ENCODE measurements at regions not wholly inside any gene's neighbourhood (a gene's known extent, or its start where the extent isn't known, plus 50 kb on each side); places are given as distances from the start of the nearest gene placed in this dataset.
A peak's percentile ranks its signal among the peaks of the same experiment; 100 is the strongest.

DNA sequence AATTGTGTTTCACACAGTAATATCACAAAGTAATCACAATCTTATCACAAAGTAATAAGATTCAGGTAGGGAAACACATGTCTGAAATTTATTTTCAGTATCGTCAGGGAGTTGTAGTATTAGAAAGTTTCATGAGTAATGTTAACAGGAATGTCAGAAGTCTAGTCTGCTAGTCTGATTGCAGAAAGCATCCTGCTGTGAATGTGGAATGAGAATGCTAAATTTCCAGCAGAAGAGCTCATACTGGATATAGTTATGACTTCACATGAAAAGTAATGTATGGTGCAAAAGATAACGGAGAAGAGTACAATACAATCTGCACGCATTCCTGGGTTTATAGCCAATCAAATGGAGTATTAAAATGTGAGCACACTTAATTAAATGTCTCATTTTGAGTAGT is 494.7 kb upstream of the SETBP1 start:
- DNase-seq (ENCODE audit: low spot score) (no peak), ATAC-seq (no peak)

DNA sequence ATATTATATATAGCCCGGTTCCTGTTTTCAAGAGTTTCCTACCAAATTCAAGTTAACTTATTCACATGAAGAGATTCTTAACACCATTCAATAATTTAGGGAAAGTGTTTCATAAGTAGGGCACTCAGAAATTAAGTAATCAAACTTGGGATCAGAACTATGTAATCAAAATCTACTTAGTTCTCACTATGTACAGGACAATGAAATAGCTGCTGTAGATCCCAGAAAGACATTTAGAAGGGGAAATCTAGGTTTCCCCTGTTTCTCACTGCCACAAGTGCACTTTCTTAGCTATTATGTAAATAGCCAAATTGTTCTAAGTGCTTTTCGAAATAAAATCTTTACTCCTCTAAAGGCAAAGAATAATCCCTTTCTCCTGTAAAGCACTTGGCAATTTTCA is 493.6 kb upstream of the SETBP1 start:
- no peak for ATAC-seq

DNA sequence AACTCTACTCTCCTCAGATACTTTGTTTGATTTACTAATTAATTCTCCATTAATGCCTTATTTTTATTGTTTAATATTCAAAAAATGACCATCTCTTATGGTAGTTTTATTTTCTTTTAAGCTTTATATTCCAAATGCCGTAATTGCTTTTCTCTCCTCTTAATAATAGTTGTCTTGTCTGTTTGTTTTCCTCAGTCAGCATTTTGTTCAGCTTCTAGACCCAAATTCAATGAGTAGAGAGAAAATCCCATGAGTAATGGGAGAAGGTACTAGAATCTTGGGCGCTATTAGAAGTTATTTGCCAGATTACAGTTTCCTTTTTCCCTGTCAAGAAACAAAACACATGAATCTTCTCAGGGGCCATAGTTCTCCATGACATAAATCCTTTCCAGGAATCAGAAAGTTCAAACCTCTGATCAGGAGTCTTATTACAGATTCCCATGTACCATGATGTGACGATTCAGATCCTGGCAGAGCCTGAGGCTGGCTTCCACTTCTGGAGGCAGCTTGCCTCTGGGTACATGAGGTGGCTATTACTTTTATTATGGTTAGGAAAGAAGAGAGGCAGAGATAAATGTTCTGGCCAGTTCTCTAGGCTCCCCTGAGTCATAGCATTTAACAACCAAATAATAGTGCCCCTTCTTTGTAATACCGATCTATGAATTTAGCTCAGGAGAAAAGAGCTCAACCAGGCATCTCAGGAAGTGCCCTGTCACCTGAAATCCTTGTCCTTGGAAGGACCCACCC is 485.1 kb upstream of the SETBP1 start:
- DNase-seq (ENCODE audit: low spot score) (no peak), ATAC-seq (no peak)

More for the DNA sequence above, 493.6 kb upstream of the SETBP1 start:
- no peak for DNase-seq (ENCODE audit: low spot score)

DNA sequence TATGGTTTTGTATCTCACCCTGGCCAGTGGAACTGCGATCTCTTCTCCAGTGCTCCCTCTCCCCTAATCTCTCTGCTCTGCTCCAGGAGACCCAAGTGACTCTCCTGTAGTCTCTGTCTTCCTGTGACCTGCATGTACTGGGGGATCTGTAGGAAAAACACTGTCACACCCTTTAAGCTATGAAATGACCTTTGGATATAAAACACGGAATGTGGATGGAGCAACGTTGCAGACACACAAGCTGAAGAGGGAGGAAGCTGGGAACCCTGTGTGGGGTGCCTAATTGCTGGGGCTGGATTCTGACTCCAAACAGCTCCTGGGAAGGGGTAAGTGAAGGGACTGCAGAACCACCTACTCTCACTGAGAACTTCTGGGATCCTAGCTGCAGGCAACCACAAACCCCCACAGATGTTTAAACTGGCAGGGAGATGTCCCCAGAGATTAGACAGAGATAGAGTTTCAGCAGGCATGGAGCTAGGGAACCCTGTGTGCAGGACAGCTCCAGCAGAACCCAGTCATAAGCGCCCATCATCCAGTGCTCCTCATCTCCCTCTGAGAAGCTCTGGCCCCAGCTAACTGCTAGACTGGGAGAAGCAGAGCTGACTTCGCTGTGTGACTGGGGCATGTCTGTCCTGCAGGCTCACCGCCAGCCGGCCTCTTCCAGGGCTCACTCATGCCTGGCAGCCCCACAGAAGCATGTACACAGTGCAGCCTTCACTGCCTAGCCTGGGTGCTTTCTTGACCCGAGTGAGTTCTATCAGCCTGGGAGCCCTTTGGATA is 482.7 kb upstream of the SETBP1 start:
- DNase-seq (ENCODE audit: low spot score) (no peak), ATAC-seq (no peak)

DNA sequence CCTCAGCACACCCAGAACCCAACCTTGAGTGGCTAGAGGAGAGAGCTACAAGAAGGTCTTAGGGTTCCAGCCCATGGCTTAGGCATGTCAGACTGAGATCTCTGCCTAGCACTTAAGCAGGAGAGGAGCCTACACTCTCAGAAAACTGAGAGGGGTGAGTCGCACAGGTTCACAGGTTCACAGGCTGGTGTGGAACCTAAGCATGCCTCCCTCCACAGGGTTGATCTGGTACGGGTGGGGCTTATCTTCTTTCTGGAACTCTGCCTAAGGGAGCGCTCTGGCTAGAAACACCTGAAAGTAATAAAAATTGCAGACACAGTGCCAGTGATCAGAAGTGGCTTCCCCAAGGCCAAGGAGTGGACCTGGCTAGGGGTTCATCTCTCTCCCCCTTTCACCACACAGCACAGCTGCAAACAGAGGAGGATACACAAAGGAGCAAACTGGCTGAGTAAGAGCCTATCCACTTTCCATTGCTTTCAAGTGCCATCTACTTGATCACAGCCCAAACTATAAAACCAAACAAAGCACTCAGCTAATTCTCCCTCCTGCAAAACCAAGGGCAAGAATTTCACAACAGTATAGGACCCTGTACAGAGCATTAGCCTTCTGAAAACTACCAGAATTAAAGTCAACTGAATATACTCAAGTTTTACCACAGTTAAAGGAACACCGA is 481.9 kb upstream of the SETBP1 start:
- no peak for DNase-seq (ENCODE audit: low spot score)
- no peak for ATAC-seq

DNA sequence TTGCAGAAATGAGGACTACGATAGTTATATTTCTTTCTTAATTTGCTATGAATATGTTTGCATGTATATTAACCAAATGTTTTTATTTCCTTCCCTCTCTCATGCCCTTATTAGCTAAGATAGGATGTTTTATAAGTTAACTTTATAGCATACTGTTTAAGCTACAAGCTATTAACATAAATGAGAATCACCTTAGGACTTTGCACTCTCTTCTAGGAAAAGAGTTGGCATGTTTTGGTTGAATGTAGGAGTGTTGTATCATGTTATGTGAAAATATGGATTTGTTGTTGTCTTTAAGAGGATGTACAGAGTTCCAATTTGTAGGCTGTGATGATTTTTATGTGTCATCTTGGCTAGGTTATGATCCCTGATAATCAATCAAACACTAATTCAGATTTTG is 467.4 kb upstream of the SETBP1 start:
- DNase-seq (ENCODE audit: low spot score) = no peak
- ATAC-seq = no peak

DNA sequence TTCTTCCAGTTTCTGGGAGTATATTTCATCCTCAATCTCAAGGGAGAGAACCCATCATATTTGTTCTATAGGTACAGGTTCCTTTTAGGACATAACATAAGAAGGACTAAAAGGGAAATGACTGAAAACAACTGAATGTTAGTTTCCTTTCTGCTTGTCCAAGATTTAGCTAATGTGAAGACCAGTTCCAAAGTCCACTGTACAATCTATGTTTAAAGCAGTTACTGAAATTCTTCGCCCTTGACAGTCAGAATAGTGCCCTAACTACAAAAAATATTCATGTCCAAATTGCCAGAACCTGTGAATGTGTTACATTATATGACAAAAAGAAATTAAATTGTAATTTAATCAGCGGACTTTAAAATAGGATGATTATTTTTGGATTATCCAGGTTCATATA is 466.3 kb upstream of the SETBP1 start:
- DNase-seq (ENCODE audit: low spot score) = no peak
- no peak for ATAC-seq

DNA sequence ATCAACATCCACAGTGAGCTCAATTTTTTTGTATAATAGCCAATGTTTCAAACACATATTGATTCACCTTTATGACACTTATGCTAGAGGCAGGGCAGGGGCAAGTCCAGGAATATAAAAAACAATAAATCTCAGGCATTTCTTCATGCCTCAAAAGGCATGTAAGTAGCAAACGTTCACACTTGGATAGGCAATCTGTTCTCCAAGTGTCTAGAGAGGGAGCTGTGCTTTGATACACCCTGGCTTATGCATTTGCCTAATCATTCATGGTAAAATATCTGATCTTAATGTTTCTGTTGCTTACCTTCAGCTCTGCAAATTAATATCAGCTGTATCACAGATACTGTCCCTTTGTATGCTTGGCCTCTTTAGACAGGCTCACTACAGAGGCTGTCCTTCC is 464.5 kb upstream of the SETBP1 start:
- no peak for DNase-seq (ENCODE audit: low spot score)
- ATAC-seq = no peak

DNA sequence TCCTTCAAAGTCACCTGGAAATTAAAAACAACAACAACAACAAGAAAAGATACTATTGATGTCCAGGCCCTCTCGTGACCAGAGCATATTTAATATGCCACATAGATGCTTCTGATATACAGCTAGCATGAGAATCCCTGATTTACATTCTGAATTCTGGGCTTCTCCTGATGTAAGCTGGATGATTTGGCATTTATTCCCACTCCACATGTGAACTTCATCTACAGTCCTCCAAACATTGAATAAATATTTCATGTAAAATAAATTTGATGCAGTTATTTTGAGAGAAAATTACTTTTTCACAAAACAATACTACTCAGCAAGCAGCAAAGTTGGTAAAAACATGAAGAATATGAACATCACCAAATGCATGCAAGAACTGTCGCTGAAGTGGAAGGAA is 453.2 kb upstream of the SETBP1 start:
- ATAC-seq (no peak), DNase-seq (ENCODE audit: low spot score) (no peak)

DNA sequence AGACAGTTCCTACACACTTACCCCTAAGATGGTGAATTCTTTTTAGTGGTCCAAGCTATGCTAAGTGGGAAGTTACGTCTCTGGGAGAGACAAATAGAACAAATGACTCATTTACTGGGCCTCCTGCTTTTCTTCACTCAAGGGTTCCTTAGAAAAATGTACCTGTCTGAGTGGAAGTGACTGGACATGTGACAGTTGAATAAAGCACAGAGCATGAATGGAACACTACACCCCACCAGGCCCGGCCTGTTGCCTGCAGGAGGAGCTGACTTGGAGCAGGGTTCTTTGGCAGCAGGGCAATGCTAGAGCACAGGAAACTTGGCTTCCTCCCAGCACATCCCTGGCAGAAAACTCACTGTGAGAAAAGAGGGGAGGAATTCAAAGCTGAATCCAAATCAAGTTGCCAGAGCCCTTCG is 451.0 kb upstream of the SETBP1 start:
- DNase-seq (ENCODE audit: low spot score) (peak; percentile 40), ATAC-seq (no peak)

DNA sequence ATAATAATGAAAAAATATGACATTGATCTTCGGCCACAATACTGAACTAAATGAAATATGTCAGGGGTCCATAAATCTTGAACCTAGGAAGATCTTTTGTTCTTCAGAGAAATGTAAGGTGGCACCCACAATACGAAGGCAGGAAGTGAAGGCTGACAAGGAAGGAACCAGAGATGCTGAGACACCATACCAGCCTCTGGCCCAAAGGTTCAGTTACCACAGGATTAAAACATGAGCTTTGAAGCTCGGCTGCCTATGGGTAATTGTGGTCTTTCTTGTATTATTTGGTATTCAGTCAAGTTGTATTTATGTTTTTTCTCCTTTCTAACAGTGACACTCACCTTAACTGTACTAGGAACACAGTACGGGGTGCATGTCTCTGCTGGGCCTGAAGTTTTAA is 448.8 kb upstream of the SETBP1 start:
- ATAC-seq = no peak
- no peak for DNase-seq (ENCODE audit: low spot score)

DNA sequence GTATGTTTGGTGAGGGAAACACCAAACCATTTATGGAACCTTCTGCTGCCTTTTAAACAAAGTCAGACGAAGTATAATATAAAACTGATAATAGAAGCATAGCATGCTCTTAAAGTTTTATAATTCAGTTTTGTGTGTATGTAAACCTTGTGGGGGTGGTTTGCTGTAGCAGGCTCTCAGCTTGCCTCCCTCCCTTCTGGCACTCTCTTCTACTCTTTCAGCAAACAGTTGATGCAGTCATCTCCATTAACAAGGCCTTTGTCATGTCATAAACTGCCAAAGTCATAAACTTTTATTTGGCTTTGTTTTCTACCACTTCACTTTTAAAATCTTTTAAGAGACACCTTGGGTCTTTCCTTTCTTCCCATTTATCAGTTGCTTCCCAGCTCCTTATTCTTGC is 448.2 kb upstream of the SETBP1 start:
- ATAC-seq = no peak

DNA sequence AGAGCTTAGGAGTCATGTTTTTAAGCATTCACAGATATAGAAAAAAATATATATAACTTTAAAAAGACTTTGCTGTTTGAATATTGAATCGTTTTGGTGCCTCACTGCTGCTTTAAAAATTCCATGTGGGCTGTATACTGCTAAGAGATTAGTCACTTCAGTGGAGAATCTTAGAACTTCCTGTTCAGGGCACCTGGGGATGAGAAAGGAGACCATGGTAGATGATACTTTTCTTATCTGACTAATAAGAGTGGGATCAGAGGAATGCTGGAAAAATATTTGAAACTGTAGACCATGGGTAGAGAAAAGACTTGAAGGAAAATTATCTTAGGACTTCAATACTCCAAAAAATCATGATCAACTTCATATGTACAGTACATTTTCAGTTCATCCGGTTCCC is 442.2 kb upstream of the SETBP1 start:
- no peak for DNase-seq (ENCODE audit: low spot score)
- no peak for ATAC-seq

More for the DNA sequence above, 448.2 kb upstream of the SETBP1 start:
- no peak for DNase-seq (ENCODE audit: low spot score)

DNA sequence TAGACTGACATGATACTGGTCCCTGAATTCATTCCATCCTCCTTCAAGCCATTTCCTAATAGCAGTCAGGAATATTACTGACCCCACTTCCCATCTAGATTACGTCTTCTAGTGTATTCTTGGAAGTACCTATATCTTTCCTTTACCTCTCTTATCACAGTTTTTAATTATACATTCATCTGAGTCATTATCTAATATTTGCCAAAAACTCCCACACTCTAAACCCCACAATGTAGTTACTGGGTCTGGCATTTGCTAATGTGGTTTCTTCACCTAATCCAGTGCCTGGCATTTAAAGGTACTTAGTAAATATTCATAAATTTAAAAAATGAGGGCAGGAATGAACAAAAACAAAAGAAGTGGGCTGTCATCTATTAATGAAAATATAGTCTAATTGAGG is 441.8 kb upstream of the SETBP1 start:
- no peak for ATAC-seq
- DNase-seq (ENCODE audit: low spot score) = no peak

DNA sequence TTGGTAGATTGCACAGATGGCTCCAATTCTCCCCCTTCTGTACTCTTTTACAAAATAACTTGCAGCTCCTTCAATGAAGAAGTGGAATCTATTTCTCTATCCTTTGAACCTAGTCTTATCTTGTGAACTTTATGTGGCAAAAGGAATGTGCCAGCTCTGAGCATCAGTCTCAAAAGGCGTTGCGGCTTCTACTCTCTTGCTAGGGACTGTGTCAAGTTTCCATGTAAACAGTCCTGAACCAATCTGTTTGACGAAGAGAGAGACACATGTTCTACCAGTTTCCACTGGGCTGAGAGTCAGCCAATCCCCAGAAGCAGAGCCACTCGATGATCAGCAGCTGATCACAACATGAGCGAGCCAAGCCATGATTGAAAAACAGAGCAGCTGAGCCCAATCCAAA is 439.7 kb upstream of the SETBP1 start:
- DNase-seq (ENCODE audit: low spot score) = no peak
- ATAC-seq = no peak

DNA sequence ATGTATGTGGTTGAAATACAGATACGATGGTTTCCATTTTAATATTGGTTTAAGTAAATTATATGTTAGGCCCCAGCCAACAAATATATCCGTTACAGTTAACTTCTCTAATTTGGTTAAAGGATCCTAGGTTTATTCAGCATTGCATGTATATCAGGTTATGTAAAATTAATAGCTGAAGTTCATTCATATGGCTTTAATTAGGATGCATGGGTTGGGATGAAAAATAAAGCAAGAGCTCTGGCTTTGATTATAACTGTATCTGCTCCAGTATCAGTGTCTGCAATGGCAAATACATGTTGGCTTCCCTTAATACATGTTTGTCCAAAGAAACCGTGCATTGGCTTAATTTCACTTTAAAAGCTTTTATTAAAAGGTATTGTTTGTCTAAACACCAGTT is 435.7 kb upstream of the SETBP1 start:
- DNase-seq (ENCODE audit: low spot score) = no peak
- ATAC-seq = no peak

DNA sequence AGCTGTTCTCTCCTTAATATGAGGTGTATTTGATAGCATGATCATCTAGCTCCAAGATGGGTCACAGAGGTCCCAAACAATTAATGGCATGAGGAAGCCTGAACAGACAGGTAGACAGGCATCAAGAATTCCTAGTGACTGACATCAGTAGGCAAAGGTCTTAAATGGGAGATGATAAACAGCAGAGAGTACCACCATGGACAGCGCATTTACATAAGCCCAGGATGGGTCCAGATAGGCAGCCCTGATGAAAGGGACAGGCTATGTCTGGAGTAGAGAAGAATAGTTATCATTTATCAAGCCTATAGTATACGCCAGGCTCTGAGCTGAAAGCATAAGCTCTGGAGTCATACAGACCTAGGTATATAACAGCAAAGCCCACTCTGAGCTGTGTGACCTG is 434.7 kb upstream of the SETBP1 start:
- DNase-seq (ENCODE audit: low spot score) (no peak), ATAC-seq (no peak)

DNA sequence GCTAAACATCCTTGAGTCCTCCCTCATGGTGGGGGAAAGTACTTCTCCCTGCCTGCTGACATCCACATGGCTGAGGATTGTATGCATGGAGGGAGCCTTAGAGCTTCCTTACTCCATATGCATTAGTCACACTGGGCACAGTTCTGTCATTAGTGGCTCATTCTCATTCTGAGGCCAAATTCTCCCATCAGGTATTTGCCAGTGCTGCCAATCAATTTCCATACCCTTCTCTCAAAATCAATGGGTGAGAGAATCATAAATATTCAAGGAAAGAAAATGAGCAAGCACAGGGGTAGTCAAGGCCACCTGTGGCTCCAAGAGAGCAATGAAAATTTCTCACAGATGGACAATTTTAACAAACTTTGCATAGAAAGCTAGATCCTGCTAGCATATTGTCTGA is 422.6 kb upstream of the SETBP1 start:
- DNase-seq (ENCODE audit: low spot score) (no peak), ATAC-seq (no peak)

DNA sequence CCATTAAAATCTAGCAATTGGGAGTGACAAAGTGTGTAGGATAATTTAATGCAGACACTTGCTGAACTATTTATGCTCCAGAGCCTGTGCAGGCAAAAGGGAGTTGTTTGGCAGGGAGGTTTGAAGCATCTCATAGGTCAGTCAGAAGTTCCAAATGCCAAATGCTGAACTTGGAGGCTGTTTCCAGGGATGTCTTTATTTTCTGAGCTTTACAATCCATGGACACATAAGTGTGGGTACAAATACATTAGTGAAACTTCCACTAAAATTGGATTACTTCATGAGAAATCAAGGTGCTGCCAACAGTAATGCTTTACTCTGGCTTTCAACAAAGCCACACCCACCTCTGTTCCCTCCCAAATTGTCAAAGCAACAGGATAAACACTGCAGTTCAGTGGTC is 422.1 kb upstream of the SETBP1 start:
- DNase-seq (ENCODE audit: low spot score) (no peak), ATAC-seq (no peak)

DNA sequence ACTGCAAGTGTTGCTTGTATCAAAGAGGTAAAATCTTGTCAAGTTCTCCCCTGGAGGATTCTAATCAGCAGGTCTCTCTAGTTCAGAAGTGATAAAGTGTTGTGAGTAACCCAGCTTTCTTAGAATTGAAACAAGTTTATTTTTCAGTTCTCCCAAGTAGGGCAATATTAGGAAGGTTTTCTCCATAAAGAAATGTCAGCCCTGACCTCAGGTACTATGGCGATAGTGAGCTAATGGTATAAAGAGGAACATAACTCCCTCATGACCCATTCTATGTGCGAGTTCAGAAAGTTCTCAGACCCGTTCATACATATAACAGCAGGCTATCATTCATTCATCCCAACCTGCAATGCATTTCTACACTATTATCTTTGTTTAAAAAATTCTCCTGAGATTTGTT is 421.1 kb upstream of the SETBP1 start:
- DNase-seq (ENCODE audit: low spot score) = no peak
- ATAC-seq = no peak

DNA sequence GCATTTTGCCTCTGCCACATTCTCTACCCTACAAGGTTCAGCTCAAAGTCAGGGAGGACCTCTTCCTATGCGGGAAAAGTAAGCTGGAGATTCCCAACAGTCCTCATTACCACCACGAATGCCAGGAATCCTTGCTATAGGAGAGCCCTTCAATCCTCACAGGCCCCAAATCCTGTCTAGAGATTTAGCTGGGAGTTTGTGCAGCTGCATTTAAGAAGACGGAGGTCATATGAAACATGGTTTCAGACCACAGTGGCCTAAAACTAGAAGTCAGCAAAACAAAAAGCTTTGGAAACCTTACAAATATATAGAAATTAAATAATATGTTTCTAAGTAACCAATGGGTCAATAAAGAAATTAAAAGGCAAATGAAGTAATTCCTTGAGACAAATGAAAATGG is 415.3 kb upstream of the SETBP1 start:
- no peak for ATAC-seq

DNA sequence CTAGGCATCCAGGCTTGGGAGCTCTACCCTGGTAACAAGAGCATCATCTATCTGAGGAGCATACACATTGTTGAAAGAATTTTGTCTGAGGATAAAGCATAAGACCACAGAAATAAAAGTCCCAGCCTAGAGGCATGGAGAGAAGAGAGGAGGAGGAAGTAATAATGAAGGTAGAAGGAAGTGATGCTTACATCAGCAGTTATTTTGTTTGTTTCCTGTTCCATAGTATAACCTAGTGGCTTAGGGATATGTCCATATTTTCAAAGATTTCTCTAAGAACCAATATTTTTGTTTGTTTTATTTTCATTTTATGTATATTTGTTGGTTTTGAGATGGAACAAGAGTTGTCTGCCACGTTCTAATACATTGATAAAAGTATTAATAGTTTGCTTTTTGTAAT is 407.4 kb upstream of the SETBP1 start:
- no peak for ATAC-seq
- DNase-seq (ENCODE audit: low spot score) = no peak

More for the DNA sequence above, 415.3 kb upstream of the SETBP1 start:
- DNase-seq (ENCODE audit: low spot score) = no peak

All from left lobe of liver (tissue), 2 donors.